Erythroblast (primary cell): ENCODE measurements at regions not wholly inside any gene's neighbourhood (a gene's known extent, or its start where the extent isn't known, plus 50 kb on each side); places are given as distances from the start of the nearest gene placed in this dataset.
"Not testable (repeated sequence)": the region's sequence is repeated elsewhere in the genome, so short reads cannot be mapped to it uniquely, and the experiment has no call there.

ENCODE experiments used
- GATA1 ChIP-seq: IDR thresholded peaks from 2 replicates; pipeline ENCODE4 v1.6.1; 2011; ENCODE audit warnings: low read depth, mild to moderate bottlenecking, control low read depth, low read length, moderate library complexity
- POLR2A ChIP-seq: IDR thresholded peaks from 2 replicates; pipeline ENCODE4 v1.6.1; 2011; ENCODE audit warnings: mild to moderate bottlenecking, low read length

DNA sequence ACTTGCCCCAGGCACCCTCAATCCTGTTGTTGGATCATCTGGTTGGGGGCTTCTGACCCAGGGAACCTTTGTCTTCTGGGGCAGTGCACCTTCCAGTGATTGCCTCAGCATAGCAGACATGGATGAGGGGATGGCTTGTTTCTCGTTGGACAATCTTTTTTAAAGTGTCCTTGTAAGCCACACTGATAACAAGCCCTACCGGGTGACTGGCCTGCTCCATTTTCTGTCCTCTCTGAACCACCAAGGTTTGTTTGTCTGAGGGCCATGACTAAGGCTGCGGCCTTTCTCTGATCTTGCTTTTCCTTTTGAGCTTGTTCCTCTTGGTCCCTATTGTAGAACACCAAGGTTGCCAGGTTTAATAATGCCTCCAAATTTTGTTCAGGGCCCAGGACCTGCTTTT is 66.0 kb upstream of the AADACL2 start:
- TF ChIP-seq POLR2A, GATA1: not testable (repeated sequence)
